Islet precursor cell (in vitro differentiated cells): ENCODE measurements at regions not wholly inside any gene's neighbourhood (a gene's known extent, or its start where the extent isn't known, plus 50 kb on each side); places are given as distances from the start of the nearest gene placed in this dataset.

Experiments used
- DNase-seq: peaks from one replicate; pipeline ENCODE4 v3.0.0-alpha.2; 2018

DNA sequence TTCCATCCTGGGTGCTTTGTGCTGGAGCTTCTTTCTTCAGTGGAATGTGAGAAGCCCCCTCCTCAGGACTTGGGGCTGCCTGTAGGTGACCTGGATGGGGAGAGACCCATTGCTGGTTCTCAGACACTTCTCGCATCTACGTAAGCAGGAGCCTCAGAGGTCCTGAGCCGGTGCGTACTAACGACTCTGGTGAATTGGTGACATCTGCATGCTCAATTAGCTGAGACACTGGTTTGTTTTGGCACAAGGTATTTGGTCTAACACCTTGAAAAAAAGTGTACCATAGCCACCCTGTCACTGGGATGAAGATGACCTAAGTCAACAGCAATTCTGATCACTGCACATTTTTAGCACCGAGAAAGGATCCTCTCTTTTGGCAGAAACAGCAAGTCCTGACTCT is 57.7 kb downstream of the LRRC30 start:
- DNase-seq, result no peak

DNA sequence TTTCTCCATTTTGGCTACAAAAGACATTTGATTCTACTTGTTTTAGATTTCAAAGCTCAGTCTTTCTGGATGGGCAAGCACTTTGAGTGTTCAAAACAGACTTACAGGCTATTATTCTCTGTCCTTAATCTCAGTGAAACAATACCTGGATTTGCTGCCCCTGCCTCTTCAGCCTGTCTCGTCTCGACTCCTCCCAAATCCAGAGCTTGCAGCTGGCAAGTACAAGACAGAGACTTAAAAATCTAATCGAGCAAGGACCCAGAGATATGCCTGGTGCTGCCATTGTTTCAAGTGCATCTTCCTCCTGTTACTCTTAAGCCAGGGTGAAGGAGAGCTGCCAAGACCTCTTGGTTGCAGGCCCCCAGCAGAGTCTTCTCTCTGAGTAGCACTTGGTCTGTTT is 59.2 kb downstream of the LRRC30 start:
- DNase-seq, result no peak

DNA sequence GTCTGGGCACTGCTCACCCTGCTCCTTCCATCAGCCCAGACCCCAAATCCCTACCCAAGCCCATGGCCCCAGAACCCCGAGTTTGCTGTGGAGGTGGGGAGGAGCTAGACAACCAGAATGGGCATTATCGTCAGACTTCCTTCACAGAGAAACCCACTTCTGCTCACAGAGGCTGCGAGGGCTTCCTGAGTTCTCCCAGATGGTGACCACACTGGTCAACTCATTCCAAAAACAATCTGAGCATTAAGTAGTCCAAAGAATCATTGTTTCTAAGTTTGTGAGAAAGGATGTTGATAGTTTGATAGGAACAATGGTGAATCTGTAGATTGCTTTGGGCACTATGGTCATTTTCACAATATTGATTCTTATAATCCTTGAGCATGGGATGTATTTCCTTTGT is 60.2 kb downstream of the LRRC30 start:
- DNase-seq, result no peak

DNA sequence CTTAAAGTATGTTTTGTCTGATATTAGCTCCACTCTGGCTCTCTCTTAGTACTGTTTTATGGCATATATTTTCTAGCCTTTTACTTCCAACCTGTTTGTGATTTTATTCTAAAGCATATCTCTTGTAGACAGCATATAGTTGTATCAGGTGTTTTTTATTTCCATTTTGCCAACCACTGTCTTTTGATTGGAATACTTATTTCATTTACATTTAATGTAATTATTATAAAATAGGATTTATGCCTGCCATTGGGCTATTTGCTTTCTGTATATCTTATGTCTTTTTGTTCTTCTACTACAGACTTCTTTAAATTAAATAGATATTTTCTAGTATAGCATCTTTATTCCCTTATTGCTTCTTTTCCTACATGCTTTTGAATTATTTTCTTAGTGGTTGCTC is 67.3 kb downstream of the LRRC30 start:
- no peak for DNase-seq

DNA sequence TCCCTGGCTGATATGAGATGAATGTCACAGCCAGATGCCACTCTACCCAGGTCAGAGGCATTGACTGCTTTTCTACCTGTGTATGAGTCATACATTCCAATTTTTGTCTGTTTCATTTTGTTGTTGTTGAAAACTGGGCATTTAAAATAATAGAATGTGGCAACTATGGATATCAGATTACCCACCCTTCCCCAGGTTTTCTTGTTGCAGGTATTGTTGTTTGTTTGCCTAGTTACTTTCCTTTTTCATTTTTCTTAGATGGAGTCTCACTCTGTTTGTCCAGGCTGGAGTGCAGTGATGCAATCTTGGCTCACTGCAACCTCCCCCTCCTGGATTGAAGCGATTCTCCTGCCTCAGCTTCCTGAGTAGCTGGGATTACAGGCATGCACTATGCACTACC is 70.2 kb downstream of the LRRC30 start:
- DNase-seq, result no peak

DNA sequence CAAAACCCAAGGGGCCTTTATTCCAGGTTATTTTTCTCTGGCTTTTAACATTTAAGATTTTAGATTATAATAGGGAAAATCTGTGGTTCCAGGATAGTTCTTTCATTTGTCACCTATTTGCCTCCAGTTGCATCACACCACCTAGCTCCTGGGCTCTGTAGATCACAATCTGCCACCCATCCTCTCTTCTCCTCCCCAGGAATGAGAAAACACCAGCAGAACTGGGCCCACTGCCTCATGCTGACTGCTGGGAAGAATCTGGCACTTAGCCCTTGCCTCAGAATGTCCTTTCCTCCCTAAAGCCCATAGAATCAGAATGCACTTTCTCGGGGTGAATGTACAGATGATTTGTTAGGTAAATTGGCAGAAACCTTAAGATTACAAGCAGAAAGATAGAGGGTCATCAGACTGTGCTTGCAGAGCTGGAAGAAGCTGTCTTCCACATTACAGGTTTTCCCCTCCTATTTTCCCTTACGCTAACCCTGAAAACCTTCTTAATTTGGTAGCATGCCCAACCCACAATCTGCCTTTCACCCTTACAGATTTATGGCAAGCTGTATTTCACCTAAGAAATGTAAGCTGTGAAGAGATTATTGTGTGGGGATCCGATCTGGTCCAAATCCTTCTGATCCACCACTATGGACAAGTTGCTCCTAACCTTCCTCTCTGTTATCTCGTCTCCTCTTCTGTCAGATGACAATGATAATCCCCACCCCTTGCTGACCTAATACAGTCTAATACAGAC is 72.6 kb downstream of the LRRC30 start:
- no peak for DNase-seq

DNA sequence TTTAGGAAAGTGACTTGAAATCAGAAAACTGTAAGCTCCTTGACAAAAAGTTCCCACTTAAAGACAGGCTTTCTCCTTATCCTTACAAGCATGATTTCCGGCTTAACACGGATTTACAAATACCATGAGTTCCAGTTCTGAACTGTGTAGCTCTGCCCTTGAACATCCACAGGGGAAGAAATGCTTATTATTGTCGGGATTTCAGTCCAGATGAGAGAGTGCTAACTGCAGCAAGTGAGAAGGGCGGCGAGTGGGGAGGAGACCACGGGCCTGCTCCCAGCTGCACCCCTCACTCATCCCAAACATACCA is 73.1 kb downstream of the LRRC30 start:
- DNase-seq, result no peak

DNA sequence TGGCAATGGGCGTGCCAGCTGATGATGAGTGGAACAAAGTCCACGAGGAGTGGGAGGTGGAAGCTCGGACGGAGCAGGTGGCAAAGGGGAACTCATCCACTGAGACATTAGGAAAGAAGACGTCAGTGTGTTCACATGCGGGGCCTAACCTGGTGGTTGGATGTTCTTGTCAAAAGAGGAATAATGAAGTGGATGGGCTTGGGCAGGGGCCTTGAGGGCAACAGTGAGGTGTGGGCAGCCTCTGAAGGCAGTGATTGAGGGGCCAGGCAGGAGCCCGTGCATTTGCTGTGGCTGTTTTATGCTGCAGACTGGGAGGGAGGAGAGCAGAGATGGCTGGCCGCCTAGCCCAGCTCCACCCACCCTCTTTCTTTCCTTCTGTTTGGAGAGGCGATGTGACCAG is 74.5 kb downstream of the LRRC30 start:
- DNase-seq, result no peak

DNA sequence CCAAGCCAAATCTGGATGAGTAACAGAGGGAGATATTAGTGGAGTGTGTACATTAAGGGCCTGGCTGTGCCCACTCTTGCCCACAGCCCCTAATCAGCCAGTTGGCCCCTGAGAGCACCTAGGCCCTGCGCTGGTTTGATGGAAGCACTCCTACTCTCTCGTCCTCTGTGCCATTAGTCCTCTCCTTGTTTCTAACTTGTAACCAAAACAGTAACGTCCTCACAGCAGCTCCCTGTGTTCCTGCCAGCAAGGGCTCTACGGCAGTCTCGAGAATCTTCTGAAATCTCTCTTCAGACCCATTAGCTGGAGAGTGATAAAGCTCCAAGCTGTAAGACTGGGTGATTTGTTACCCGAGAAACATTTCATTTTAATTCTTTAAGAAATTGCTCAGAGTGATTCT is 76.1 kb downstream of the LRRC30 start:
- no peak for DNase-seq

DNA sequence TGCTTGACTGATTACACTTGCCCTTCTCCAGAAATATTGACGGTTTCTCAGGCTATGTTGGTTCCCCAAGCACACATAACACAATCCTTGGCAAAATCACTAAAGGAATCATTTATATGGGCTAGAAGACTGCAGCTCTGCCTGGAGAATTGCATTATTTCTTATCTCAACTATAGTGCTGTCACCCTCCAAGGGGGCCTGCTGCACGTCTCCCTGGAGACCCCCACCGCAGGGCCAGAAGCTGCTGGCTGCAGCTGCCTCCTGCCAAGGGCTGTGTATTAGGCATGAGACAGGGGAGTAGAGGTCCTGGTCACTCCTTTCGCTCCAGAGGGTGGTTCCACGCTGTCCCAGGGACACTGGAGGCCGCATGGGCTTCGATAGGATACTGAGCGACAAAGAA is 76.6 kb downstream of the LRRC30 start:
- no peak for DNase-seq

DNA sequence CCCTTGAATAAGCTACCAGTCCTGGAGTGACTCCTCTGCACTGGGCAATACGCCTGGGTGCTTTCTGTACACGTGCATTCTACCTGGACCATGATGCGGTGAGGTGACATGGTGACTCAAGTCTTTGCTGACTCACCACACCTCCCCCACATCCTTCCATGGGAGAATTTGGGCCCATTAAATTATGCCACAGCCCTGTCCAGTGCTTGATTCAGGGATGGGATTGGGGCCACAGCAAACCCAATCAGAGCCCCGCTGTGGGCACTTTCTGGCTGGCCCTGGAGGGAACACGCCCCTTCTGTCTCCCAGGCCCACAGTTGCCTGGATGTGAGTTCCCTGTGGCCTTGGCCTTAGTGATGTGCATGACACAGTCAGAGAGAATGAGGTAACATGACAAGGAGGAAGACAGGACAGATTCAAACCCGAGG is 86.9 kb downstream of the LRRC30 start:
- DNase-seq, result peak; percentile 67

DNA sequence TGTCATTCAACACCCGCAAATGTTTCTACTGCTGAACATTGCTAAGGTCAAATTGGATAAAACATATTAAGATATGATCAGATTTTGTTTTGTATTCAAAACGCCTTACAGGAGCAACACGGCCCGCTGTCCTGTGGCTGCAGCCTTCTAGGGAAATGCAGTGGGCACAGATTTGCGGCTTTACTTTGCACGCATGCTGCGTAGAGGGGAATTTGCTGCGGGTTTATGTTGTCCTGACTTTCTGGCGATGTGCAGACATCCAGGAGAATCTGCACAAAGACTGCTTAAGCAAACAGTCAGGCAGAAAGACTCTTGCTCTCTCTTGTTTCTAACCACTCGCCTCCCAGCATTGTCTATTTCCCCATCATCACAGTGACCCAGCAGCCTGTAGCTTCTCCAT is 88.3 kb downstream of the LRRC30 start:
- no peak for DNase-seq

DNA sequence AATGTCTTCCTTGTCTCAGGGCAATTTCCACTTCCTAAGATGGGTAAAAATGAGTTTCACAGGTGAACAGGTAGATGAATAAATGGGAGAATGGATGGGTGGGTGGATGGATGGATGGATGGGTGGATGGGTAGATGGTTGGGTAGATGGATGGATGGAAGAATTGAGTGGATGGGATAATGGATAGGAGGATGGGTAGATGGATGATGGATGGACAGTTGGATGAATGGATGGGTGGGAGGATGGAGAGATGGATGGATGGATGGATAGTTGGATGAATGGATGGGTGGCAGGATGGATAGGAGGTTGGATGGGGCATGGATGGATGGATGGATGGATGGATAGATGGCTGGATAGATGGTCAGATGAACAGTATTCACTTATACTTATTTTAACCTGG is 90.9 kb downstream of the LRRC30 start:
- no peak for DNase-seq

DNA sequence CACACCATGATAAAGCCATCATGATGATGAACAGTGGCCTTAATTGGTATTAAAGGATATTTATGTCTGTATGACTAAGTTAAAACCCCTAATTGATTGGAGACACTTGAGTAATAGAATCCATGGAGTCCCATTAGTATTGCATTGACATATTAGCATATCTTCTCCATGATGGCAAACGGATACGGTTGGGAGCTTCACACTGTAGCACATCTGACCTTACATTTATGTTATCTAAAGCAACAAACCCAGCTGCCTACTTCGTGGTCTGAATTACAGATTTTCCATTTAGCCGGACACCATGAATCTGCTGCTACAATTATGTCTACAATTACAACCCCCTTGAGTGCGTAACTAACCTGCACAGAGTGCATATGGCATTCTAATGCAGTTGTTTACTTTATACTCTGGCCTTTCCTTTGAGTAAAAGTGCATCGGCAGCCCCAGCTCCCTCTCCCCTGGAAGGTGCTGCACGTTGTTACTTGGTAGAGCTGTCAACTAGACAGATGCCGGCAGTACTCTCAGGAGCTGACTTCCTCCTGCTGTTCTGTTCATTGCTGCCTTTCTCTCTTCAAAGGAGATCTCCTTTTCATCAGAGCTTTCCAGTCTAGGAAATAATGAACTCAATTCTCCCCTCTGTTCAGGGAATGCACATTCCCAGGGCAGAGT is 92.1 kb downstream of the LRRC30 start:
- DNase-seq, result no peak

DNA sequence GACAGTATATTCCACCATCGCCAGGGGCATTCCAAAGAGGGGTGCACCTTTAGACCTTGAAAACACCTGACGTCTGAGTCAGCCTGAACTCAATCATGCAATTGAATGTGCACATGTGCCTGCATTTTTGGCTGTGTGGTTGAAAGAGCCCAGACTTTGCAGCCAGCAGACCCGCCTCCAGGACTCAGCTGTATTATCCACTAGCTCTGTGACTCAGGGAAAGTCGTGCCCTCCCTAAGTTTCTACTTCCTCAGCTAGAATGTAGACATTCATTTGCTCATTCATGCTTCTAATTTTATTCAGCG is 94.2 kb downstream of the LRRC30 start:
- DNase-seq, result peak; percentile 69

DNA sequence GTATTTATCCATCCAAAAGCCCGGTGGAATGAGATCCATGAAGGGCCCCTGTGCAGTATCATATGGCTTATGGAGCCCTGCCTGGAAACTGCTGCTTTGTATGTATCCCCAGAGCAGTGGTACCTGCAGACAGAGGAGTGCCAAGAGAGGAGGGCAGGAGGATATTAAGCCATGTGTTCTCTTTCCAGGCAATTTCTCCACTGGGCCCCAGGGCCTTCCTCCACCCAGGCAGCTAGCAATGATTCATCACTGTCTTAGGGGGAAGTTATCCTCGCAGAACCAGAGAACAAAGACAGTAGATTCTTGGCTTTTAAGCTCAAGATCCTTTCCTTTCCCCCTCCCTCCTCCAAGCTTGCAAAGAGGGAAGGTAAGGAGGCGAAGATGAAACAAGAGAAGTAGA is 98.1 kb downstream of the LRRC30 start:
- DNase-seq, result peak; percentile 85

DNA sequence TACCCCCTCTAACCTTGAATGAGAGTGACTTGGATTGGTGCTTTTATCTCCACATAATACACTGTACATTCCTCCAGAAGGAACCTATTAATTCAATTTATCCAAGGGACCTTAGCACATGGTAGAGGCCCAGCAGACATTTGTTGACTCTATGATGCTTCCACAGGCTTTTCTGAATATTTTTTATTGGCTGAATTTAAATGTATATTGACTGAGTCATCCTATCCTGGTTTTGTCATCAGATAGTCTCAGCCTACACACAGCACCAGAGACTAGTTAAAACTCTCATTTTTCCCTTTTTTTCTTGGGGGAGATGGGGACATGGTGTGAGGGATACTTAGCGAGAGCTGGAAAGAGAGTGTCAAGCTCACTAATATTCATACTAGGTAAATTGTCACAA is 101.6 kb downstream of the LRRC30 start:
- no peak for DNase-seq

DNA sequence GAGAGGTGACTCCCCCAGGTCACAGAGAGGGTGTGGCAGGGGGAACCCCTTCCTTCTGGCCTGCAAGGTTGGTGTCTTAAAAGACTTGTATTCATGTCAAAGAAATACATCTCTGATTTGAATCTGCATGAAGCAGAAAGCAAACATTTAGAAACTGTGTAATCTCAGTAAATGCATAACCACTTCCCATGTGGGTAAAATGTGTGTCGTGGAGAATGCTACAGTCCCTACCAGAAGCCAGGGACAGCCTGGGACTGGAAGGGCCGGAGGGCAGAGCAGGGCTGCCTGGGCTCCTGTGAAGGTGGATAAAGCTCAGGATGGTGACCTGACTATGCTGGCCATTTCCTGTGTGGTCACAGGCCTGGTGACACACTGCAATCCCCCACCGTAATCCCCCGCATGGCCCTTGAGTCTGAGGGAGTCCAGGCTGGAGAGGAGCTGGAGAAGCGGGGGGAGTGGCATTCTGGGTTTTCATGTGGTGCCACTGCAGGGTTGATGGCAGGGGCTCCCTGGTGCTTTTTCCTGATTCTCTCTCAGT is 102.2 kb downstream of the LRRC30 start:
- DNase-seq, result peak; percentile 63

DNA sequence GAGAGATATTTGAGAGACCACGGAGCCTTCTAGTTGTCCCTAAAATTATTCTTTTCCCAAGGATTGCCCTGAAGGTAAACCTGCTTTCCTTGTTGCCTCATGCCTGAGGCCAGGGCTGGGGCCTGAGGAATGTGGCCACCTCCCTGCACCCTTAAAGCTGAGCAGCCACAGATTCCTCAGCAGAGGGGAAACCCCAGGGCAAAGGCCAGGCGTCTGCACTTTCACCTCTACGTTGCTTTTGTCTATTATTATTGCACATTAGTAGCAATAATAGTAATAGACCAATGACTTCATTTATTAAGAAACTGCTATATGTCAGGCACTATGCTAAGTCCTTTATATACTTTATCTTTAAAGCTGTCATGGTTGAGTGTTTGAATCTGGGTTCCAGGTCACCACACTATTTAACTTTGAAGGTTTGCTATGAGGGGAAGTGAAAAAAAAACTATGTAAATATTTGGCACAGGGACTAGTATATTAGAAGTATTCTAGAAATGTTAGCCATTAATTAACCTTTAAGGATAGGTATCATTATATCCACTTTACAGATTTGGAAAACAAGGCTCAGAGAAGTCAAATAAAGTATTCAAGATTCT is 104.2 kb downstream of the LRRC30 start:
- no peak for DNase-seq

DNA sequence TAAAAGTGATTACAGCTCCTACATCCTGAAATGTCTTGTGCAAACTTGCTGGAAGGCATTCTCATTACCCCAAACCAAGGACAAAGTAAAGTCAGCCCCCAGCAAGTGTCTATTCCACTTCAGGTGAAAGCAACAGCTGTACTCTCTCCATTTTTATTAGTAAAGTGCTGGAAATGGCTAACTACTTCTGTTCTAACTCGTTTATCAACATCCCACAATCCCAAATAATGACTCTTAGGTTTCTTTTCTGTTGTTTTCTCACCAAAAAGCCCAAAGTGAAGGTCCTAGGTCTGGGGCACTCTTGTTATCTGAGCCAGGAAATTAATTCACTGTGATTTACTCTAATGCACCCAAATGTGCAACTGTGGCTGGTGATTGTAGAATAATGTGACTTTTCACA is 105.7 kb downstream of the LRRC30 start:
- DNase-seq, result no peak

DNA sequence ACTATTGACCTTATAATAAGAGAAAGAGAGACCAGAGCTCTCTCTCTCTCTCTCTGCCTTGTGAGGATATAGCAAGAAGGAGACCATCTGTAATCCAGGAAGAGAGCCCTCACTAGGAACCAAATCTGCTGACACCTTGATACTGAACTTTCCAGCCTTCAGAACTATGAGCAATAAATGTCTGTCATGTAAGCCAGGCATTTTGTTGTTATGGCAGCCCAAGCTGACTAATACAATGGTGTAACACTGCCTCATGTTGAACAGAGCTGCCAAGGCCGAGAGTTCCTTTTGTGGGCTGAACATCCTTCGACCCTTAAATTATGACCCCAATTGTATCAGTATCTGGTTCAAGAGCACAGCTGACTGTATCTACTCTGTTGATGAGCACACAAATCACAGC is 108.0 kb downstream of the LRRC30 start:
- no peak for DNase-seq

DNA sequence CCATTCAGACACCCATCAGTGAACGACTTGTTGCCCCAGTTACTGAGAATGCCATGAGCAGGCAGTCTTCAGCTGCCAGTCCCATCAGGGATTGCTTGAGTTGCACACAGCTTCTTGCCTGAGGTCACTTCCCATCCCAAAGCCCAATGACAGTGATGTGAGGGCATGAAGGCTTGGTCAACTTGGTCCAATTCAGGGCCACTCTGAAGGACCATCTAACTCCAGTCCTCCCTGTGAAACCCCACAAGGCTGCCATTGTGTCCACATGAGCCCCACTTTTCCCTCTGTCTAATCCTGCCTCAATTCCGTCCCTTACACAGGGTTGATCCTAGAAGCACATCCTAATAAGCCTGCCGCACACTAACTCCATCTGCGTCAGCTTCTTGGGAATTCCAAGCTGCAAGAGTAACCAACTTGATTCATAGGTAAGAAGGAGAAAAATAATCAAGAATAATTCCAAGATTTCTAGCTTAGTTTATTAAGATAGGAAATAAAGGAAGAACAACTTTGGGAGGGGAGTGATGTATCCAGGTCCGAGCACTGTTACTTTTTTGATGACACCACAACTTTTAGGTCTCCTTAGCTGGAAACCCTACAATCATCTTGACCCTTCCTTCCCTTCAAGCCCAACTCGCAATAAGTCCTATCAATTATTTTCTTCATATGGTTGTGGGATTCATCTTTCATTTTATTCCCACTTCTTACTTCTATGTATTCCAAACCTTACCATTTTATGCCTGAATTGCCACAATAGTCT is 110.9 kb downstream of the LRRC30 start:
- DNase-seq, result no peak

DNA sequence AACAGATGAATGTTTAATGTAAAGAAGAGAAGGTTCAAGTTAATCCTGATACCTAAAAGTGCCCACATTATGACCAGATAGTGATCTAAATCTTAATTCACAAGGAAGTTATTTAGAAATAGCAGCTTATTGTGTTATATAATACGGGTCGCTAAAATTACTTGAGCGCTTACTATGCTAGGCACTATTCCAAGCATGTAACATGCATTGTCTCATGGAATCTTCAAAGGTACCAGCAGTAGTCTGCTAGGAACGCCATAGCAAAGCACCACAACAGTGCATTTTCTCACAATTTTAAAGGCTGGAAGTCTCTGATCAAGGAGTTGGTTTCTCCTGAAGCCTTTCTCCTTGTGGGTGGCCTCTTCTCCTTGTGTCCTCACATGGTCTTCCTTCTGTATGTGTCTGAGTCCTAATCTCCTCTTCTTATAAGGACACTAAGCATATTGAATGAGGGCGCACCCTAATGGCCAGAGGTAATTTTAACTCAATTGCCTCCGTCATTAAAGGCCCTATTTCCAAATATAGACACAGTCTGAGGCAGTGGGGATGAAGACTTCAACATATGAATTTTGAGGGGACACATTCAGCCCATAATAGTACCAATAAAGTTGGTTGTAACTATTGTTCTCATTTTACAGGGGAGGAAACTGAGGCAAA is 118.4 kb downstream of the LRRC30 start:
- DNase-seq, result no peak
